CMK (cell line): ENCODE measurements at regions not wholly inside any gene's neighbourhood (a gene's known extent, or its start where the extent isn't known, plus 50 kb on each side); places are given as distances from the start of the nearest gene placed in this dataset.

Source experiments
- DNase-seq: peaks from one replicate; pipeline ENCODE4 v3.0.0-alpha.2; 2010; ENCODE audit warnings: low read depth

DNA sequence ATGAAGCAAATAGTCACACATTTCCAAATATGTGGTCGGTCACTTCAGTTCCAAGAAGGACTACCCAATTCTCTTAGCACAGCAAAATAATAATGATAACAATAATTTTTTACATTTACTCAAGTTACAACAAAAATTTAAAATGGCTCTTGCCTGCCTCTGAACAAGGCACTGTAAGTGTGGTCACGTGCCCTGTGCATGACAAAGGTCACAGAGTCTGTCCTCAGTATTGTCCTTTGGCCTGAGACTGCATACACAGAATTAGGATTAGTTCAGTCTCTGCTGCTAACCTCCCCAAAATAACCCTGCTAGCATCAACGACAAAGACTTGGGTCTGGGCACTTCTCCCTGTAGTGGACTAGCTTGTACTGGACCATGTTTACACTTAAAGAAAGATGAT lies 297.1 kb upstream of the DUSP10 start:
- DNase-seq, result no peak

- DNase-seq, result no peak
These were observed 295.8 kb upstream of the DUSP10 start for GRCh38 chr1:222037720-222038119.

DNA sequence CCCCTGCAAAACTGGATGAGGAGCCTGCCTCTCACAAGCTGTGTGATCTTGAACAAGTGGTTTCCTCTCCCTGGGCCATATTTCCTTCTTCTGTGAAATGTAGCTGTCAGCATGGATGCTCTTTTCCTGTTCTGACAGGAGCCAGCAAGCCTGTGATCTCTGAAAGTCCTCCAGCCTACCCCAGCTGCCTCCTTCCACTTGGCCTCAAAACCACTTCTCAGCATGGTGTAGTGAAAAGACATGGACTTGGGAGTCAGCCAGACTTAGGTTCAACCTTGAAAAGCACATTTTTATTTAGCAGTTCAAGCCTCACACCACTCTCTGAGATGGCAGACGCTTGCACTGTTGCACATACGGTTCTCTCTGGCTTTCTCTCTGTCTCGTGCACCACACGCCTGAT lies 292.9 kb upstream of the DUSP10 start:
- no peak for DNase-seq

DNA sequence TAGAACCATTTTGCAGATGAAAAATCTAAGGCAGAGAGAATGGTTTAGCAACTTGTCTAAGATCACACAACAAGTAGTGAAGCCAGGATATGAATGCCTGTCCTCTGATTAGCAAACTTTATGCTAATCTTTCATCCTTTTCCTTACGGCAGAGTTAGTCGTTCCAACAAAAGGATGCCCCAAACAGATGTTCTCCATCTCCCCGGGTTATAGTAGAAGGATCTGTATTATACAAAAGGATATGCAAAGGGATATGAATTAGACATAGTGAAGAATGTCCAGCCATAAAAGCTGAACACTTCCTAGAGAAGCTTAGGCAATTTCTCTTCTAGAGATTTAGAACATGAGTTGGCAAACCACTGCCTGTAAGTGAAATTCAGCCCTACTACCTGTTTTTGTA lies 291.6 kb upstream of the DUSP10 start:
- DNase-seq, result no peak

- no peak for DNase-seq
These were observed 289.4 kb upstream of the DUSP10 start for GRCh38 chr1:222031318-222031717.

DNA sequence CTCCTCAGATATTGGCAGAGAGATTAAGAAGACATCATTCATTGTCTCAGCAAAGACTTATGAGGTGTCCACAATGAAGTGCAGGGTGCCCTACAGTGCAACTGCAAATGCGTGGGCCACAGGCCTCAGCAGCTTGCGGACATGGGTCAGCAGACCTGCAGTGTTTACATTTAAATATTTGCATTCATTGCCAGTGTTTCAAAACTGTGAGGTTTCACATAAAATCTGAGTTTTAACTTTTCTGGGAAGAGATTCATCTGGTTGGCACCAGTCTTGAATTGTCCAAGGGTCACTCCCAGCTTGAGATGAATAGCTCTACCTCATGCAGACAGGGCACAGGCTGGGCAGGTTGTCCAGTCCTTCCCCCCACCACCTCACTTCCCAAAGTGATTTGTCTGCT lies 286.8 kb upstream of the DUSP10 start:
- no peak for DNase-seq

GRCh38 chr1:222028116-222028515 lies 286.2 kb upstream of the DUSP10 start:
- DNase-seq, result no peak

- no peak for DNase-seq
These were observed 284.4 kb upstream of the DUSP10 start for GRCh38 chr1:222026280-222026679.

DNA sequence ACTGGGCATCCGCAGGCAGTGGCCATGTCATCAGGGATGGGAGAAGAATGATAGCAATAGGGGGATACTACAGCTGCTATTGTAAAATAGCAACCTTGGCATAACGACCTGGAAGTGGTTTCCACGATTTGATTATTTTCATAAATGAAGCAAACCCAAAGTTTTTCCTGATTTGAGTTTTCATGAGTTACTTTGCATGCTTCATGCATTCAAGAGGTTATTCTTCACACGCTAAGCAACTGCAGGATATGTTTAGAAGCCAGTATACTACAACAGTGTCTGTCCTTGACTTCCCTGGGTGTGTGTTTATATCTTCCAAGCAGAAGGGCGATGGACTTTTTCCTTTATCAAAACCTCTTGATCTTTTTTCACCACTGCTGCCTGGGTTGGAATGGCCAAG lies 281.1 kb upstream of the DUSP10 start:
- no peak for DNase-seq

DNA sequence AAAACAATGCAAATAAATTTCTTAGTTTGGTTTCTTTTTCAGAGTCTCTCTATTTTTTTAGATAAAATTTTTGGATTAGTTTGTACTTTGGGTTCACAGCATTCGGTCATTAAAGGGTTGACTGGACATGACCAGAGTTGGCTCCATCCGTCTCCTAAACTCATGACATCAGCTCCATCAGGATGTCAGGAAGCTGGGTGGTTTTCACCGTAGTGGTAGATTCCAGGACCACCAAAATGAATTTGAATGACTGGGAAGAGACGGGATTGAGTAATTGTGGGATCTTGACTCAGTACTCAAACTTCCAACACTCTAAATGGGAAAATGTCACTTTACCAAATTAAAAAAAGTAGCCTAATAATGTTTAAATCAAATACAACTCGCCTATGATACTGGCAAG lies 279.2 kb upstream of the DUSP10 start:
- no peak for DNase-seq

GRCh38 chr1:222020553-222020952 lies 278.7 kb upstream of the DUSP10 start:
- DNase-seq, result no peak

GRCh38 chr1:222019029-222019428 lies 277.1 kb upstream of the DUSP10 start:
- no peak for DNase-seq

DNA sequence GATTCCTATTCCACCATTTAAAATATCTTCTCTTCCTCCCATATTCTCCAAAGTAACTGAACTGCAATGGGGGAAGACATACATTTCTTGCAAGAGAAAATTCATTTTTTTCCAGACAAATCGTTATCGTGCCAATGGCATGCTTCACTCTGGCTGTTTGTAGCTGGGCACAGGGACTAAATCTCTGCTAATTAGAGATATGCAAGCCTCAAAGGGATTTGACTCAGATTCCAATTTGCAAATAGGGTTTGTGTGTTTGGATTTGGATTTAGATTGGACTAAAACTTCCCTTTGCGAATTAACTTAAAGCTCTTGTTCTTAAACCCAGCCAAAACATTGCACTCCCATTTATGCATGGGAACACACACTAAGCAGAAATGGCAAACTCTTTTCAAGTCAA lies 276.2 kb upstream of the DUSP10 start:
- no peak for DNase-seq

GRCh38 chr1:222015686-222016085 lies 273.8 kb upstream of the DUSP10 start:
- no peak for DNase-seq

DNA sequence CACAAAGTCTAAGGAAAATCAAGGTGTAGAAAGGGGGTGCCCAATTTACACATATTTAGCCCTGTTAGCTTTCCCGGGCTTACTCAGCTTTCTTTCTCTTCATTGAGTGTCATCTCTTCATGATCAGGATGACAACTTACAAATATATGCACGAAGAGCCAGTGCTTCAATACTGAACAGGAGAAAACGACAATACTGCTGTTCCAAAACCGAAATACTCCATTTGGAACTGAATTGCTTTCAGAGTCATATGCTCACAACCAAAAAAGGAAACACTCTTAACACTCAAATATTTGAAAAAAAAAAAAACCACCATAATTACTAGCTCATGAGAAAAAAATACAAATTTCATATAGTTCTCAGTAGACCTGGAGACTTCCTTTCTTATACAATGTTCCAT lies 272.1 kb upstream of the DUSP10 start:
- no peak for DNase-seq

DNA sequence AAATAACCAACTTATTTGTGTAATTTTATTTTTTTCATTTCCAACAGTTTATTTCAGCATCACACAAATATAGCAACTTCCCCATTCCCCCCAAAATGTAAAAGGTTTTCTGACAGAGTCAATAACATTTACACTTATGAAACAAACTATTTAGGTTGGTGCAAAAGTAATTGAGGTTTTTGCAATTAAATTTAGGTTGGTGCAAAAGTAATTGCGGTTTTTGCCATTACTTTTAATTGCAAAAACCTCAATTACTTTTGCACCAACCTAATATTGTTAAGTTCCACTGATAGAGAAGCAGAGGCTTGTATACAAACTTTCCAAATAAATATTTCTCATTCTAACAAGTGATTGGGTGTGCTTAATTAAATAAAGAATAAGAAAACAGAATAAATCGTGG lies 270.9 kb upstream of the DUSP10 start:
- no peak for DNase-seq

- no peak for DNase-seq
These were observed 268.4 kb upstream of the DUSP10 start for GRCh38 chr1:222010306-222010705.

GRCh38 chr1:222009105-222009730 lies 267.3 kb upstream of the DUSP10 start:
- DNase-seq, result no peak

DNA sequence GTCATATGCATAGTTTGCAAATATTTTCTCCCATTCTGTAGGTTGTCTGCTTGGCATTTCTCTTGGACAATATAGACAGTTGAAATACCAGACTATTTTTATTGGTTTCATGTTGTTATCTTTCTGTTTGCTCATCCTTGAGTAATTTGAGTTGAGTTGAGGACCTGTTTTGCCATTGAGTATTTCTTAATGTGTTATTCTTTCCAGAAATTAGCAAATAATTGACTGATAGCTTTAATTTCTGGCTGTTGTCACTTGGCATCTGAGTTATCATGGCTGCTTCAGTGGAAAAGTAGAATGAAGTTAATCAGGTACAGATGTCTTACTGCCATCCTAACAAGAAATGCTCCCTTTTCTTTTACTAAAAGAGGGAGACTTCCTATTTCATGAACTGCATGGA lies 264.8 kb upstream of the DUSP10 start:
- DNase-seq, result no peak

DNA sequence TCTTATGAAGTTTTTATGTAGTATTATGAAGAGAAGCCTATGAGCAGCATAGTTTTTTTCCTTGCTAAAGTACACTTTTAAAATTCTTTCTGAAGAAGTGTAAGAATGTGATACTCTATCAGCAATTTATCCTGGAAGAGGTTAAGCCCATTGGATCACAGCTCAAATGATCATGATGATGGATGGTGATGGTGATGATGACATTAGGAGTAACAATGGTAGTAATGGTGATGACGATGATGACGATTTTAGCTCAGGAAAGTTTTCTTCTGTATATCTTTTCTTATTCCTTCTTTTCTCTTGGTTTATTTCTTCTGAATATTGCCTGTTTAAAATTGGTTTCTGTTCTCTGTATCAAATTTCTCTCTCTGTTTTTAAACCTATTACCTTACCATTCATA lies 262.9 kb upstream of the DUSP10 start:
- no peak for DNase-seq

DNA sequence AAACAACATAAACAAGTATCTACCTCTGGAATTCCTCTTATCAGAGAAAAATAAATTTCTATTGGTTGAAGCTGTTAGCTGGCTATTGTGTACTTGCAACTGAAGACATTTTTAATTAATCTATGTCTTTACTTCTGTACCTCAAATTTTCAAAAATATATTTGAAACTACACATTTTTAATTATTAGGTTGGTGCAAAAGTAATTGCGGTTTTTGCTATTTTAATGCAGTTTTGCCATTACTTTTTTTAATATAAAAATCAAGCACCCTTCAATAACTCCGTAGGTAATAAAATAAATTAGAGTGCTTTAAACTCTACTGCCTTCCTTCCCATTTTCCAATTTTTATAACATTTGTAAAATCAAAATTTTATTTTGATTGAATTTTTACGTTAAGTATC lies 262.1 kb upstream of the DUSP10 start:
- no peak for DNase-seq

GRCh38 chr1:222002503-222002902 lies 260.6 kb upstream of the DUSP10 start:
- no peak for DNase-seq

DNA sequence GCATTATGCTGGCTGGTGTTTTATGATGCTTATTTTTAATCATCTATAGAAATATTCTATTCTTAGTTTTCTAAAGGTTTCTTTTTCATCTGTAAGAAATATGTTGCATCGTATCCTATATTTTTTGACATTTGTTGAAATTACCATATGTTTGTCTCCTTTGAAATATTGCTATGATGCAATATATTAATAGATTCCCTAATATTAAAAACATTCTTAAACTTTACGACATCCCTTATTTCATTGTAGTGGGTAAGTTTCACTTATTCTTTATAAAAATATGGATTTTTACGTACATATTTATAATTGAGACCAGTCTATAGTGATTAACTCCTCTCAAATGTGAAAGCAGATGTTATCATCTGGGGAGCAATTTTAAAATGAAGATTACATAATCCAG lies 258.2 kb upstream of the DUSP10 start:
- DNase-seq, result no peak

GRCh38 chr1:221998781-221999180 lies 256.9 kb upstream of the DUSP10 start:
- DNase-seq, result no peak

DNA sequence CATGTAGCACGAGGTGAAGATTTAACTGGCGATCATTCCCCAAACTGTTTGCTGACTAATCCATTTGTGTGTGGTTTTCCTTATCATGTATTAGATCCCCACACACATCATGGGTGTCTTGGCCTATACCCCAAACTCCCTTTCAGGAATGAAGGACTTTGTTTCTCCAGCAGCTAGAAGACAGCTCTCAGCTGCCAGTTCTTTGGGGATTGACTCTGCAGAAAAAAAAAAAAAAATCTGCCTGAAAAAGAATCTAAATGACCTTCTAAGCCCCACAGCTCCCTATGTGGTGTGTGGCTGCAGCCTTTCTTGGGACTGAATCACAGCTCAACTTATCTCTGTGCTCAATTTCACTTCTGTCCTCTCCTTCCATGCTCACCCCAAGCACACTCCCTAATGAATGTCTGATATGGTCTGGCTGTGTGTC lies 256.3 kb upstream of the DUSP10 start:
- no peak for DNase-seq
